BE2C (cell line): ENCODE measurements at regions not wholly inside any gene's neighbourhood (a gene's known extent, or its start where the extent isn't known, plus 50 kb on each side); places are given as distances from the start of the nearest gene placed in this dataset.

Experiments
- DNase-seq: peaks from one replicate; pipeline ENCODE4 v3.0.0-alpha.2; 2020
- H3K27me3 ChIP-seq: fragments of 250-450 bp; sonication (Bioruptor Pico); 2 replicates; pipeline ENCODE4 v1.5.1; 2020; ENCODE audit warnings: mild to moderate bottlenecking
- H3K36me3 ChIP-seq: fragments of 250-450 bp; sonication (Bioruptor Pico); 2 replicates; pipeline ENCODE4 v1.5.1; 2020; ENCODE audit warnings: mild to moderate bottlenecking
- H3K4me1 ChIP-seq: fragments of 250-450 bp; sonication (Bioruptor Pico); 2 replicates; pipeline ENCODE4 v1.5.1; 2020
- H3K4me3 ChIP-seq: 2 replicates; pipeline ENCODE4 v1.5.1; 2011; ENCODE audit warnings: low read depth, low read length
- H3K9me3 ChIP-seq: fragments of 250-450 bp; sonication (Bioruptor Pico); 2 replicates; pipeline ENCODE4 v1.5.1; 2020
- CTCF ChIP-seq: IDR thresholded peaks from 2 replicates; pipeline ENCODE4 v1.5.1; 2012; ENCODE audit warnings: mild to moderate bottlenecking, low read depth, low read length

- Histone ChIP-seq H3K9me3 (no peaks in the 10 kb centered on the region), H3K4me1 (no peaks in the 10 kb centered on the region), H3K4me3 (no peak overlapping the region), H3K36me3 (no peaks in the 10 kb centered on the region), H3K27me3 (no peaks in the 10 kb centered on the region)
- no peak for DNase-seq
- TF ChIP-seq CTCF = no peak
Measured at GRCh38 chr20:7087803-7088202, 320.3 kb downstream of the BMP2 start.

GRCh38 chr20:7090001-7090400 lies 322.5 kb downstream of the BMP2 start:
- no peaks in the 10 kb centered on the region for H3K4me1 ChIP-seq
- TF ChIP-seq CTCF = no peak
- H3K27me3 ChIP-seq = no peaks in the 10 kb centered on the region
- H3K4me3 ChIP-seq = no peak overlapping the region
- H3K36me3 ChIP-seq = no peaks in the 10 kb centered on the region
- DNase-seq = no peak
- no peaks in the 10 kb centered on the region for H3K9me3 ChIP-seq

- Histone ChIP-seq H3K4me3 (no peak overlapping the region), H3K4me1 (no peaks in the 10 kb centered on the region), H3K36me3 (no peaks in the 10 kb centered on the region), H3K9me3 (no peaks in the 10 kb centered on the region), H3K27me3 (no peaks in the 10 kb centered on the region)
- TF ChIP-seq CTCF = no peak
- DNase-seq = no peak
Measured at GRCh38 chr20:7090811-7091210, 323.3 kb downstream of the BMP2 start.

GRCh38 chr20:7091655-7092054 lies 324.2 kb downstream of the BMP2 start:
- no peaks in the 10 kb centered on the region for H3K9me3 ChIP-seq
- no peak overlapping the region for H3K4me3 ChIP-seq
- no peak for TF ChIP-seq CTCF
- no peaks in the 10 kb centered on the region for H3K4me1 ChIP-seq
- DNase-seq = no peak
- H3K36me3 ChIP-seq = no peaks in the 10 kb centered on the region
- no peaks in the 10 kb centered on the region for H3K27me3 ChIP-seq

- H3K27me3 ChIP-seq = no peaks in the 10 kb centered on the region
- DNase-seq = peak; percentile 69
- no peak overlapping the region for H3K4me3 ChIP-seq
- no peaks in the 10 kb centered on the region for H3K36me3 ChIP-seq
- peak; percentile 87 for TF ChIP-seq CTCF
- no peaks in the 10 kb centered on the region for H3K4me1 ChIP-seq
- H3K9me3 ChIP-seq = no peaks in the 10 kb centered on the region
Measured at GRCh38 chr20:7094438-7094997, 327.0 kb downstream of the BMP2 start.

GRCh38 chr20:7106910-7107309 lies 339.4 kb downstream of the BMP2 start:
- no peaks in the 10 kb centered on the region for H3K9me3 ChIP-seq
- no peaks in the 10 kb centered on the region for H3K27me3 ChIP-seq
- DNase-seq = no peak
- H3K4me3 ChIP-seq = no peak overlapping the region
- no peaks in the 10 kb centered on the region for H3K4me1 ChIP-seq
- H3K36me3 ChIP-seq = no peaks in the 10 kb centered on the region
- TF ChIP-seq CTCF = no peak
